ENCODE measurements at regions not wholly inside any gene's neighbourhood (a gene's known extent, or its start where the extent isn't known, plus 50 kb on each side); places are given as distances from the start of the nearest gene placed in this dataset.

DNA sequence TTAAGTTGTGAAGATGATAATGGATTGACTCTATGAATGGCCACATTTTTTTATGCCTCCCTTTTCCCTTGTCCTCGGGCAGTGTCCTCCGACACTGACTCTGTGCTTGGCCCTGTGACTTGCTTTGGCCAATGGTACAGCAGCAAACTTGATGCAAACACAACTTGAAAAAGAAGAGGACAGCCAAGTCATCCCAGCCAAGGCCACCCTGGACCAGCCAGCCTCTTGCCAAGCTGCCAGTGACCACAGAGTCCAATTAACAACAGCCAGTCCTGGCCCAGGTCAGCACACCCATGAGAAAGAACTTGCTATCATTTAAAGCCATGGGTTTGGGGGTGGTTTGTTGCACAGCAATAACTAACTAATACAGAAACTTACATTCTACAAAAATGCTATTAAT lies 63.4 kb upstream of the SLC35C1 start:
- TF ChIP-seq, protein P1, sequence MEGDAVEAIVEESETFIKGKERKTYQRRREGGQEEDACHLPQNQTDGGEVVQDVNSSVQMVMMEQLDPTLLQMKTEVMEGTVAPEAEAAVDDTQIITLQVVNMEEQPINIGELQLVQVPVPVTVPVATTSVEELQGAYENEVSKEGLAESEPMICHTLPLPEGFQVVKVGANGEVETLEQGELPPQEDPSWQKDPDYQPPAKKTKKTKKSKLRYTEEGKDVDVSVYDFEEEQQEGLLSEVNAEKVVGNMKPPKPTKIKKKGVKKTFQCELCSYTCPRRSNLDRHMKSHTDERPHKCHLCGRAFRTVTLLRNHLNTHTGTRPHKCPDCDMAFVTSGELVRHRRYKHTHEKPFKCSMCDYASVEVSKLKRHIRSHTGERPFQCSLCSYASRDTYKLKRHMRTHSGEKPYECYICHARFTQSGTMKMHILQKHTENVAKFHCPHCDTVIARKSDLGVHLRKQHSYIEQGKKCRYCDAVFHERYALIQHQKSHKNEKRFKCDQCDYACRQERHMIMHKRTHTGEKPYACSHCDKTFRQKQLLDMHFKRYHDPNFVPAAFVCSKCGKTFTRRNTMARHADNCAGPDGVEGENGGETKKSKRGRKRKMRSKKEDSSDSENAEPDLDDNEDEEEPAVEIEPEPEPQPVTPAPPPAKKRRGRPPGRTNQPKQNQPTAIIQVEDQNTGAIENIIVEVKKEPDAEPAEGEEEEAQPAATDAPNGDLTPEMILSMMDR (IDR thresholded peaks at IDR 0.05): no peak
- TF ChIP-seq POLR2A (IDR thresholded peaks at IDR 0.05): no peak

Data from uterus (tissue), 2 donors.